ENCODE measurements at regions not wholly inside any gene's neighbourhood (a gene's known extent, or its start where the extent isn't known, plus 50 kb on each side); places are given as distances from the start of the nearest gene placed in this dataset.

DNA sequence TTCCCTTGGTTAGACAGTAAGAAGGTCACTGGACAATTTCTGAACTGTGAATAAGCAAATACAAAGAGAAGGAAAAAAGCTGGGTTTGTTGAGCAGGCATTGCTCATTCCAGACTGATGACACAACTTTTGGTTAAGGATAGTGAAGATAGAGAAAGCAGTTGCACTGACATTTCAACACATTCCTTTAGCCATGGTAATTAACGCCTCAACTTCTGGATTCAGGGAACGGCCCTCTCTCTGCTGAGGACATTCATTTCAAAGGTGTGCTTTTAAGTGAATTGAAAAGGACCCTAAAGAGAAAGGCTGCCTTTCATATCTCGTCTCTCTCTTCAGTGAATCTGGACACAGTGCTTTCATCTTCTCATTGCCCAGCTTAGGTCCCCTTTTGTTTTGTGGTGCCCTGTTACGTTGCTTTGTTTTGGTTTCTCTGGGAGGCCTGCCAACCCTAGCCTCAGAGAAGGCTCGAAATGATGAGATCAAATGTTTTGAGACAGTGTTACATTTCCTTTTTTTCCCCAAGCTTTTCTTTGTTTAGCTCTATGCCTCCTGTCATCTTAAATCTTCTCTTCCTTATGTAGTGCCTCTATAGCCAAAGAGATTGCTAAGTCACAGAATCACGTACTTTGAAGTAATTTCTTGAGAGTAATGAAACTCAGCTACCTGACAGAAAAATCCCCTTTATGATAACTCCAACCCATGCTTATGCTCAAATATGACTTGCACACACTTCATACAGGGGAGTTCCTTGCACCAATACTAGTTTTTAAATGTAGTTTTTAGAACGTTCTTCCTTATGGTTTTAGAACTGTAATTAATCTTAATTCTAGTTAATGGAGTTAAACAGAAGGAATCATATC, 94.4 kb upstream of the IFNE start:
- no peak for TF ChIP-seq POLR2A (IDR thresholded peaks at IDR 0.05)
- no peak for TF ChIP-seq EP300 (IDR thresholded peaks at IDR 0.05)

Data from ovary (tissue), 1 donor.